ENCODE measurements at regions not wholly inside any gene's neighbourhood (a gene's known extent, or its start where the extent isn't known, plus 50 kb on each side); places are given as distances from the start of the nearest gene placed in this dataset.

- DNase-seq (ENCODE audit: low read depth): no peak
- no peak for TF ChIP-seq CTCF (IDR thresholded peaks at IDR 0.05; ENCODE audit: low read depth, low read length, missing control alignments)
- no peak overlapping the region for H3K4me3 ChIP-seq (ENCODE audit: low read depth, low read length)
- in situ Hi-C loops (cut with HindIII; ENCODE audit: low sequenced_read_pairs): no loop called here
Observed at GRCh38 chr6:89028774-89029173, 51.8 kb upstream of the PNRC1 start.

GRCh38 chr6:89027756-89028155 lies 52.8 kb upstream of the PNRC1 start:
- in situ Hi-C loops (cut with HindIII; ENCODE audit: low sequenced_read_pairs): no loop called here
- no peak for TF ChIP-seq CTCF (IDR thresholded peaks at IDR 0.05; ENCODE audit: low read depth, low read length, missing control alignments)
- DNase-seq (ENCODE audit: low read depth): no peak
- no peak overlapping the region for H3K4me3 ChIP-seq (ENCODE audit: low read depth, low read length)

GRCh38 chr6:89026151-89026550 lies 54.4 kb upstream of the PNRC1 start:
- DNase-seq (ENCODE audit: low read depth): no peak
- in situ Hi-C loops (cut with HindIII; ENCODE audit: low sequenced_read_pairs): no loop called here
- no peak overlapping the region for H3K4me3 ChIP-seq (ENCODE audit: low read depth, low read length)
- TF ChIP-seq CTCF (IDR thresholded peaks at IDR 0.05; ENCODE audit: low read depth, low read length, missing control alignments): no peak

GRCh38 chr6:89025633-89026032 lies 54.9 kb upstream of the PNRC1 start:
- H3K4me3 ChIP-seq (ENCODE audit: low read depth, low read length): no peak overlapping the region
- TF ChIP-seq CTCF (IDR thresholded peaks at IDR 0.05; ENCODE audit: low read depth, low read length, missing control alignments): no peak
- in situ Hi-C loops (cut with HindIII; ENCODE audit: low sequenced_read_pairs): no loop called here
- DNase-seq (ENCODE audit: low read depth): no peak

- no peak for TF ChIP-seq CTCF (IDR thresholded peaks at IDR 0.05; ENCODE audit: low read depth, low read length, missing control alignments)
- H3K4me3 ChIP-seq (ENCODE audit: low read depth, low read length): no peak overlapping the region
- in situ Hi-C loops (cut with HindIII; ENCODE audit: low sequenced_read_pairs): no loop called here
- DNase-seq (ENCODE audit: low read depth): no peak
Observed at GRCh38 chr6:89024456-89024855, 56.1 kb upstream of the PNRC1 start.

GRCh38 chr6:89023591-89024441 lies 56.7 kb upstream of the PNRC1 start:
- in situ Hi-C loops (cut with HindIII; ENCODE audit: low sequenced_read_pairs): no loop called here
- no peak overlapping the region for H3K4me3 ChIP-seq (ENCODE audit: low read depth, low read length)
- no peak for TF ChIP-seq CTCF (IDR thresholded peaks at IDR 0.05; ENCODE audit: low read depth, low read length, missing control alignments)
- no peak for DNase-seq (ENCODE audit: low read depth)

All from astrocyte of the cerebellum (primary cell).